HCT116 (cell line): ENCODE measurements at regions not wholly inside any gene's neighbourhood (a gene's known extent, or its start where the extent isn't known, plus 50 kb on each side); places are given as distances from the start of the nearest gene placed in this dataset.

Experiments
- ATAC-seq: fragments of 200-7000 bp; cut with Tn5 transposase; 2 replicates; pipeline ENCODE4 v1.9.1; 2020; ENCODE audit warnings: mild to moderate bottlenecking, moderate library complexity
- BruUV-seq: library from RNA; stranded (reverse); fragments of 400-500 nt; replicated peaks from 2 replicates; lab custom pipeline; 2021; lab: Mats Ljungman, UMichigan
- CTCF ChIA-PET: fragments of 300-600 bp; sonication (Branson Sonifier 250); formaldehyde crosslinking; loops from one replicate; lab custom pipeline; 2021; ENCODE audit warnings: antibody characterized with exemption; lab: Charles Lee
- POLR2A ChIA-PET: fragments of 300-600, 350-600 bp; sonication (Branson Sonifier 250); formaldehyde crosslinking; loops from one replicate; lab custom pipeline; 2021; ENCODE audit warnings: antibody characterized with exemption; lab: Charles Lee
- RAD21 ChIA-PET, 2 experiments: fragments of 300-600 bp; sonication (Branson Sonifier 250); formaldehyde crosslinking; loops; one replicate each; lab custom pipeline; 2023; ENCODE audit warnings: low total read pairs in 2 of 2; ENCODE audit not compliant: uncharacterized antibody in 2 of 2, unreplicated experiment in 2 of 2, low non-redundant PET in 1 of 2; lab: Charles Lee
- DNase-seq: peaks from one replicate; pipeline ENCODE4 v3.0.0-alpha.2; 2010; ENCODE audit warnings: low read depth, low spot score
- H2AFZ ChIP-seq: fragments of 200-600 bp; shearing (Covaris generic), sonication (generic); 2 replicates; pipeline ENCODE4 v1.6.1; 2017; ENCODE audit warnings: low read depth, mixed run types, mixed read lengths, antibody characterized with exemption, low read length; ENCODE audit not compliant: poor library complexity, severe bottlenecking
- H3K27ac ChIP-seq: 2 replicates; pipeline ENCODE4 v1.5.1; 2012; ENCODE audit warnings: low read depth, low read length
- H3K27me3 ChIP-seq: fragments of 200-600 bp; sonication (generic); 2 replicates; pipeline ENCODE4 v1.6.1; 2016; ENCODE audit warnings: mixed run types, low read length, mixed read lengths; ENCODE audit not compliant: insufficient read depth
- H3K36me3 ChIP-seq, 2 experiments: fragments of 200-500 bp in 1 of 2; fragments of 200-600 bp in 1 of 2; sonication (Bioruptor generic) in 1 of 2; sonication (generic) in 1 of 2; 2 replicates each; pipeline versions ENCODE4 v1.5.1 to v1.6.1; 2014 to 2016; ENCODE audit warnings: low read length in 2 of 2, inconsistent platforms in 1 of 2, mixed read lengths in 1 of 2, mixed run types in 1 of 2; ENCODE audit not compliant: insufficient read depth in 2 of 2, control insufficient read depth in 1 of 2
- H3K4me1 ChIP-seq, 2 experiments: fragments of 200-600 bp in 1 of 2; sonication (generic) in 1 of 2; 2 replicates each; pipeline versions ENCODE4 v1.5.1 to v1.6.1; 2012 to 2017; ENCODE audit warnings: low read length in 2 of 2, inconsistent platforms in 1 of 2, mild to moderate bottlenecking in 1 of 2, mixed read lengths in 1 of 2, mixed run types in 1 of 2, moderate library complexity in 1 of 2; ENCODE audit not compliant: insufficient read depth in 2 of 2, control insufficient read depth in 1 of 2
- H3K4me2 ChIP-seq: fragments of 200-600 bp; sonication (generic); 2 replicates; pipeline ENCODE4 v1.6.1; 2017; ENCODE audit warnings: mixed run types, low read length, mixed read lengths
- H3K4me3 ChIP-seq, 2 experiments: fragments of 200-600 bp in 1 of 2; sonication (generic) in 1 of 2; replicated peaks in 1 of 2; 2 replicates each; pipeline ENCODE4 v1.5.1; 2011 to 2016; ENCODE audit warnings: low read length in 2 of 2, control low read depth in 1 of 2, low read depth in 1 of 2, mild to moderate bottlenecking in 1 of 2, mixed read lengths in 1 of 2, mixed run types in 1 of 2
- H3K79me2 ChIP-seq: fragments of 200-600 bp; sonication (generic); 2 replicates; pipeline ENCODE4 v1.6.1; 2017; ENCODE audit warnings: mild to moderate bottlenecking, mixed run types, low read length, moderate library complexity, mixed read lengths; ENCODE audit not compliant: insufficient read depth
- H3K9ac ChIP-seq: fragments of 200-600 bp; sonication (generic); 2 replicates; pipeline ENCODE4 v1.6.1; 2016; ENCODE audit warnings: low read length, mixed read lengths
- H3K9me2 ChIP-seq: fragments of 200-600 bp; sonication (generic), shearing (Covaris generic); 2 replicates; pipeline ENCODE4 v1.6.1; 2017; ENCODE audit warnings: mixed run types, mild to moderate bottlenecking, moderate library complexity; ENCODE audit not compliant: insufficient read depth
- H3K9me3 ChIP-seq, 2 experiments: fragments of 200-500 bp in 1 of 2; fragments of 200-600 bp in 1 of 2; sonication (Bioruptor generic) in 1 of 2; sonication (generic) in 1 of 2; 2 replicates each; pipeline ENCODE4 v1.6.1; 2014 to 2017; ENCODE audit warnings: low read length in 2 of 2, mixed read lengths in 2 of 2, inconsistent platforms in 1 of 2, low read depth in 1 of 2, mild to moderate bottlenecking in 1 of 2, mixed run types in 1 of 2, moderate library complexity in 1 of 2; ENCODE audit not compliant: control insufficient read depth in 1 of 2, insufficient read depth in 1 of 2
- H4K20me1 ChIP-seq: fragments of 200-600 bp; sonication (generic), shearing (Covaris generic); 2 replicates; pipeline ENCODE4 v1.6.1; 2017; ENCODE audit warnings: mixed run types, mild to moderate bottlenecking, moderate library complexity; ENCODE audit not compliant: insufficient read depth
- CBX3 ChIP-seq: IDR thresholded peaks from 2 replicates; pipeline ENCODE4 v1.6.1; 2012; ENCODE audit warnings: low read depth
- CEBPB ChIP-seq: IDR thresholded peaks from 2 replicates; pipeline ENCODE4 v1.6.1; 2012; ENCODE audit warnings: low read depth
- EGR1 ChIP-seq: IDR thresholded peaks from 2 replicates; pipeline ENCODE4 v1.6.1; 2012; ENCODE audit warnings: low read depth
- ELF1 ChIP-seq: IDR thresholded peaks from 2 replicates; pipeline ENCODE4 v1.6.1; 2012; ENCODE audit warnings: low read depth, borderline replicate concordance
- FOSL1 ChIP-seq: IDR thresholded peaks from 2 replicates; pipeline ENCODE4 v1.6.1; 2012; ENCODE audit warnings: low read depth
- MAX ChIP-seq: IDR thresholded peaks from 2 replicates; pipeline ENCODE4 v1.6.1; 2012
- POLR2AphosphoS5 ChIP-seq: IDR thresholded peaks from 2 replicates; pipeline ENCODE4 v1.6.1; 2011; ENCODE audit warnings: mild to moderate bottlenecking, low read depth, low read length, moderate library complexity
- RAD21 ChIP-seq: IDR thresholded peaks from 2 replicates; pipeline ENCODE4 v1.6.1; 2012; ENCODE audit warnings: low read depth, mild to moderate bottlenecking
- SP1 ChIP-seq: IDR thresholded peaks from 2 replicates; pipeline ENCODE4 v1.6.1; 2012; ENCODE audit warnings: low read depth
- ZBTB33 ChIP-seq: IDR thresholded peaks from 2 replicates; pipeline ENCODE4 v1.6.1; 2011; ENCODE audit warnings: mild to moderate bottlenecking, low read length, moderate library complexity; ENCODE audit not compliant: insufficient replicate concordance; ENCODE audit errors: extremely low read depth
- ZFX ChIP-seq: fragments of 450-650 bp; IDR thresholded peaks from 2 replicates; pipeline ENCODE4 v1.6.1; 2017
- intact Hi-C: fragments of 100-400 bp; cut with micrococcal nuclease; formaldehyde crosslinking; loops from 2 replicates; pipeline ENCODE4 v1.10.0; 2022
- TF ChIP-seq, protein P1 (sequence below): IDR thresholded peaks from 2 replicates; pipeline ENCODE4 v1.6.1; 2012; ENCODE audit warnings: low read depth

- Histone ChIP-seq H3K9me3 (peaks cover 0 to 3% of the 10 kb centered on the region in 2 experiments; a peak in 3 of 4 replicates), H2AFZ (no peak overlapping the region), H3K27me3 (no peaks in the 10 kb centered on the region), H3K27ac (no peak overlapping the region), H3K9ac (no peak overlapping the region), H4K20me1 (no peaks in the 10 kb centered on the region), H3K9me2 (no peaks in the 10 kb centered on the region), H3K4me2 (no peak overlapping the region), H3K4me3 (no peak overlapping the region), H3K4me1 (no peaks in the 10 kb centered on the region), H3K36me3 (no peaks in the 10 kb centered on the region), H3K79me2 (no peaks in the 10 kb centered on the region)
- no peak for TF ChIP-seq POLR2AphosphoS5
- no peak for TF ChIP-seq SP1
- no peak for TF ChIP-seq FOSL1
- TF ChIP-seq, protein P1, sequence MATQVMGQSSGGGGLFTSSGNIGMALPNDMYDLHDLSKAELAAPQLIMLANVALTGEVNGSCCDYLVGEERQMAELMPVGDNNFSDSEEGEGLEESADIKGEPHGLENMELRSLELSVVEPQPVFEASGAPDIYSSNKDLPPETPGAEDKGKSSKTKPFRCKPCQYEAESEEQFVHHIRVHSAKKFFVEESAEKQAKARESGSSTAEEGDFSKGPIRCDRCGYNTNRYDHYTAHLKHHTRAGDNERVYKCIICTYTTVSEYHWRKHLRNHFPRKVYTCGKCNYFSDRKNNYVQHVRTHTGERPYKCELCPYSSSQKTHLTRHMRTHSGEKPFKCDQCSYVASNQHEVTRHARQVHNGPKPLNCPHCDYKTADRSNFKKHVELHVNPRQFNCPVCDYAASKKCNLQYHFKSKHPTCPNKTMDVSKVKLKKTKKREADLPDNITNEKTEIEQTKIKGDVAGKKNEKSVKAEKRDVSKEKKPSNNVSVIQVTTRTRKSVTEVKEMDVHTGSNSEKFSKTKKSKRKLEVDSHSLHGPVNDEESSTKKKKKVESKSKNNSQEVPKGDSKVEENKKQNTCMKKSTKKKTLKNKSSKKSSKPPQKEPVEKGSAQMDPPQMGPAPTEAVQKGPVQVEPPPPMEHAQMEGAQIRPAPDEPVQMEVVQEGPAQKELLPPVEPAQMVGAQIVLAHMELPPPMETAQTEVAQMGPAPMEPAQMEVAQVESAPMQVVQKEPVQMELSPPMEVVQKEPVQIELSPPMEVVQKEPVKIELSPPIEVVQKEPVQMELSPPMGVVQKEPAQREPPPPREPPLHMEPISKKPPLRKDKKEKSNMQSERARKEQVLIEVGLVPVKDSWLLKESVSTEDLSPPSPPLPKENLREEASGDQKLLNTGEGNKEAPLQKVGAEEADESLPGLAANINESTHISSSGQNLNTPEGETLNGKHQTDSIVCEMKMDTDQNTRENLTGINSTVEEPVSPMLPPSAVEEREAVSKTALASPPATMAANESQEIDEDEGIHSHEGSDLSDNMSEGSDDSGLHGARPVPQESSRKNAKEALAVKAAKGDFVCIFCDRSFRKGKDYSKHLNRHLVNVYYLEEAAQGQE = no peak
- no peak for TF ChIP-seq MAX
- TF ChIP-seq EGR1 = no peak
- no peak for TF ChIP-seq ZBTB33
- TF ChIP-seq CEBPB = no peak
- TF ChIP-seq CBX3 = no peak
- no peak for TF ChIP-seq ELF1
- TF ChIP-seq RAD21 = no peak
- no peak for TF ChIP-seq ZFX
- no peak for DNase-seq
- no TSS peak for BruUV-seq
- ChIA-PET POLR2A (no interaction called here), RAD21 (no interaction called here), CTCF (no interaction called here)
- intact Hi-C loops = no loop called here
- no peak for ATAC-seq
These were observed 300.7 kb downstream of the OXSM start for GRCh38 chr3:26090589-26090988.
